ENCODE measurements at regions not wholly inside any gene's neighbourhood (a gene's known extent, or its start where the extent isn't known, plus 50 kb on each side); places are given as distances from the start of the nearest gene placed in this dataset.

GRCh38 chr12:67377021-67377420 is 107.9 kb downstream of the CAND1 start:
- TF ChIP-seq POLR2A (IDR thresholded peaks at IDR 0.05), result no peak
- TF ChIP-seq CTCF (IDR thresholded peaks at IDR 0.05 in 8 of 11, conservative IDR thresholded peaks at IDR 0.05 in 3 of 11), result no peak

Measured in spleen (tissue), 7 donors.